ENCODE measurements at regions not wholly inside any gene's neighbourhood (a gene's known extent, or its start where the extent isn't known, plus 50 kb on each side); places are given as distances from the start of the nearest gene placed in this dataset.

GRCh38 chr11:69355959-69356702, 62.2 kb downstream of the MYEOV start:
- TF ChIP-seq, protein P1, sequence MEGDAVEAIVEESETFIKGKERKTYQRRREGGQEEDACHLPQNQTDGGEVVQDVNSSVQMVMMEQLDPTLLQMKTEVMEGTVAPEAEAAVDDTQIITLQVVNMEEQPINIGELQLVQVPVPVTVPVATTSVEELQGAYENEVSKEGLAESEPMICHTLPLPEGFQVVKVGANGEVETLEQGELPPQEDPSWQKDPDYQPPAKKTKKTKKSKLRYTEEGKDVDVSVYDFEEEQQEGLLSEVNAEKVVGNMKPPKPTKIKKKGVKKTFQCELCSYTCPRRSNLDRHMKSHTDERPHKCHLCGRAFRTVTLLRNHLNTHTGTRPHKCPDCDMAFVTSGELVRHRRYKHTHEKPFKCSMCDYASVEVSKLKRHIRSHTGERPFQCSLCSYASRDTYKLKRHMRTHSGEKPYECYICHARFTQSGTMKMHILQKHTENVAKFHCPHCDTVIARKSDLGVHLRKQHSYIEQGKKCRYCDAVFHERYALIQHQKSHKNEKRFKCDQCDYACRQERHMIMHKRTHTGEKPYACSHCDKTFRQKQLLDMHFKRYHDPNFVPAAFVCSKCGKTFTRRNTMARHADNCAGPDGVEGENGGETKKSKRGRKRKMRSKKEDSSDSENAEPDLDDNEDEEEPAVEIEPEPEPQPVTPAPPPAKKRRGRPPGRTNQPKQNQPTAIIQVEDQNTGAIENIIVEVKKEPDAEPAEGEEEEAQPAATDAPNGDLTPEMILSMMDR (IDR thresholded peaks at IDR 0.05; ENCODE audit: extremely low read depth in 1 of 2, insufficient read depth in 1 of 2, low read depth in 1 of 2, low read length in 2 of 2), result no peak
- TF ChIP-seq POLR2A (IDR thresholded peaks at IDR 0.05; ENCODE audit: low read depth, low read length), result no peak
- TF ChIP-seq POLR2AphosphoS5 (IDR thresholded peaks at IDR 0.05; ENCODE audit: insufficient read depth, low read depth, low read length), result no peak
- no peak for TF ChIP-seq MAX (IDR thresholded peaks at IDR 0.05; ENCODE audit: insufficient read depth, insufficient read length)
- no peak for TF ChIP-seq EZH2 (IDR thresholded peaks at IDR 0.05; ENCODE audit: borderline replicate concordance, low read depth, low read length, severe bottlenecking)
- no peak for TF ChIP-seq FOS (IDR thresholded peaks at IDR 0.05; ENCODE audit: borderline replicate concordance, insufficient read depth, low read length)
- TF ChIP-seq JUN (IDR thresholded peaks at IDR 0.05; ENCODE audit: borderline replicate concordance, insufficient read depth, insufficient read length, low read depth), result no peak
- TF ChIP-seq MYC (IDR thresholded peaks at IDR 0.05; ENCODE audit: low read depth, low read length), result no peak
